Nephron (organoid): ENCODE measurements at regions not wholly inside any gene's neighbourhood (a gene's known extent, or its start where the extent isn't known, plus 50 kb on each side); places are given as distances from the start of the nearest gene placed in this dataset.

Experiments
- H3K27ac Mint-ChIP-seq, 3 experiments: 2 replicates each; pipeline ENCODE4 v1.8.0; 2020; ENCODE audit warnings: mixed read lengths in 3 of 3, mild to moderate bottlenecking in 2 of 3, moderate library complexity in 1 of 3
- H3K27me3 Mint-ChIP-seq: 2 replicates; pipeline ENCODE4 v1.8.0; 2021; ENCODE audit warnings: low read depth, mild to moderate bottlenecking, moderate library complexity, mixed read lengths
- H3K36me3 Mint-ChIP-seq: 2 replicates; pipeline ENCODE4 v1.8.0; 2020; ENCODE audit warnings: low read depth, mixed read lengths
- H3K4me1 Mint-ChIP-seq: 2 replicates; pipeline ENCODE4 v1.8.0; 2020; ENCODE audit warnings: mixed read lengths
- H3K4me3 Mint-ChIP-seq, 3 experiments: 2 replicates each; pipeline ENCODE4 v1.8.0; 2020; ENCODE audit warnings: mild to moderate bottlenecking in 3 of 3, mixed read lengths in 3 of 3, moderate library complexity in 2 of 3
- H3K9me3 Mint-ChIP-seq: 2 replicates; pipeline ENCODE4 v1.8.0; 2020; ENCODE audit warnings: mixed read lengths
- TF ChIP-seq, protein P1 (sequence below), 3 experiments: fragments of 200-600 bp; sonication (generic); IDR thresholded peaks; one replicate each; pipeline ENCODE4 v1.5.0; 2021; ENCODE audit warnings: antibody characterized with exemption in 3 of 3; ENCODE audit not compliant: unreplicated experiment in 3 of 3

DNA sequence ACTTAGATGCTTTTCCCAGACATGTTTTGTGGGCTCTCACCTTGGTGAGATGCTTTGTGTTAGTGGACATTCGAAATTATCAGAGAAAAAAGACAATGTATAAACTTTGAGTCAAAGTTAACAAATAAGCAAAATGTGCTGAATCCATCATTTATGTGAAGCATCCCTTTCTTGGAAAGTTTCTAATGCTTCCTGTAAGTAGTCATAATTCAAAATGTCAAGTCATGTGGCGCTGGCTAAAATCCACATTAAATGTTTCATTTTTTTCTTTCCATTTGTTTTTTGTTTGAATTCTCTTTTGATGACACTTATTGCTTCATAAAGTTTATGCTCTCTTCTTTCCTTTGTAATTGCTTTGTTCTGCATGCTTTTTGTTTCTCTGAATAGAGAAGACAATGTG, 107.2 kb upstream of the CENPW start:
- Mint-ChIP-seq H3K4me1 (peaks cover 36% of the 10 kb centered on the region), H3K27me3 (no peaks in the 10 kb centered on the region), H3K9me3 (peaks cover 4% of the 10 kb centered on the region), H3K27ac (peak overlapping the region; percentile 69 to 94 (median 92)), H3K4me3 (no peak overlapping the region), H3K36me3 (peaks cover 7% of the 10 kb centered on the region)
- TF ChIP-seq, protein P1, sequence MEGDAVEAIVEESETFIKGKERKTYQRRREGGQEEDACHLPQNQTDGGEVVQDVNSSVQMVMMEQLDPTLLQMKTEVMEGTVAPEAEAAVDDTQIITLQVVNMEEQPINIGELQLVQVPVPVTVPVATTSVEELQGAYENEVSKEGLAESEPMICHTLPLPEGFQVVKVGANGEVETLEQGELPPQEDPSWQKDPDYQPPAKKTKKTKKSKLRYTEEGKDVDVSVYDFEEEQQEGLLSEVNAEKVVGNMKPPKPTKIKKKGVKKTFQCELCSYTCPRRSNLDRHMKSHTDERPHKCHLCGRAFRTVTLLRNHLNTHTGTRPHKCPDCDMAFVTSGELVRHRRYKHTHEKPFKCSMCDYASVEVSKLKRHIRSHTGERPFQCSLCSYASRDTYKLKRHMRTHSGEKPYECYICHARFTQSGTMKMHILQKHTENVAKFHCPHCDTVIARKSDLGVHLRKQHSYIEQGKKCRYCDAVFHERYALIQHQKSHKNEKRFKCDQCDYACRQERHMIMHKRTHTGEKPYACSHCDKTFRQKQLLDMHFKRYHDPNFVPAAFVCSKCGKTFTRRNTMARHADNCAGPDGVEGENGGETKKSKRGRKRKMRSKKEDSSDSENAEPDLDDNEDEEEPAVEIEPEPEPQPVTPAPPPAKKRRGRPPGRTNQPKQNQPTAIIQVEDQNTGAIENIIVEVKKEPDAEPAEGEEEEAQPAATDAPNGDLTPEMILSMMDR (IDR thresholded peaks at IDR 0.05; ENCODE audit: unreplicated experiment in 3 of 3) = no peak

GRCh38 chr6:126233192-126233591, 106.7 kb upstream of the CENPW start:
- TF ChIP-seq, protein P1 (IDR thresholded peaks at IDR 0.05; ENCODE audit: unreplicated experiment in 3 of 3) = no peak
- Mint-ChIP-seq H3K4me3 (no peak overlapping the region), H3K4me1 (peaks cover 31% of the 10 kb centered on the region), H3K9me3 (peaks cover 3% of the 10 kb centered on the region), H3K27me3 (no peaks in the 10 kb centered on the region), H3K36me3 (peaks cover 7% of the 10 kb centered on the region), H3K27ac (peak overlapping the region; percentile 69 to 94 (median 92))

DNA sequence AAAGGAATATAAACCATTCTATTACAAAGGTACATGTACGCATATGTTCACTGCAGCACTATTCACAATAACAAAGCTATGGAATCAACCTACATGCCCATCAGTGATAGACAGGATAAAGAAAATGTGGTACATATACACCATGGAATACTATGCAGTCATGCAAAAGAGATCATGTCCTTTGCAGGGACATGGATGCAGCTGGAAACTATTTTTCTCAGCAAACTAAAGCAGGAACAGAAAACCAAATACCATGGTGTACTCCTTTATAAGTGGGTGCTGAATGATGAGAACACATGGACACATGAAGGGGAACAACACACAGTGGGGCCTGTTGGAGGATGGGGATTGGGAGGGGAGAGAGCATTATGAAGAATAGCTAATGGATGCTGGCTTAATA, 104.6 kb upstream of the CENPW start:
- peaks cover 13% of the 10 kb centered on the region for H3K36me3 Mint-ChIP-seq
- H3K27me3 Mint-ChIP-seq = no peaks in the 10 kb centered on the region
- peaks cover 18% of the 10 kb centered on the region for H3K4me1 Mint-ChIP-seq
- TF ChIP-seq, protein P1 (IDR thresholded peaks at IDR 0.05; ENCODE audit: unreplicated experiment in 3 of 3) = no peak
- H3K4me3 Mint-ChIP-seq = no peak overlapping the region
- no peak overlapping the region for H3K27ac Mint-ChIP-seq
- peaks cover 16% of the 10 kb centered on the region for H3K9me3 Mint-ChIP-seq

DNA sequence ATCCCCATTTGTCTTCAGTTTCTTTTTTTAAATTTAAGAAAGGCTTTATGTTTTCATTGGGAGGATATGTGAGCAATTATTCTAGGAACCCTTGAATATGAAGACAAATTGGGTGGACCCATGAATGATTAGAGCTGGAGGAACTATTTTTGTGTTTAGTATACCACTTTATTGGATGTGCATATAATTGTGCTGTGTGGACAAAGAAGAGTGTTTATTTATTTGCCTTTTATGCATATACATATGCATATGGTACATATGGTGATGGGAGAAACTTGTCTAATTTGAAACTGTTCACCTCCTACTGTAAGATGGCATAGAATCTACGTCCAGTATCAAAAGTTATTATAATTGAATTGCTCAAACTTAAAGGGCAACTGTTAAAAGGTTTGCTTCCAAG, 94.8 kb upstream of the CENPW start:
- TF ChIP-seq, protein P1 (IDR thresholded peaks at IDR 0.05; ENCODE audit: unreplicated experiment in 3 of 3) = no peak
- Mint-ChIP-seq H3K4me1 (peaks cover 6% of the 10 kb centered on the region), H3K36me3 (peaks cover 20% of the 10 kb centered on the region), H3K9me3 (peaks cover 23% of the 10 kb centered on the region), H3K4me3 (no peak overlapping the region), H3K27ac (no peak overlapping the region), H3K27me3 (no peaks in the 10 kb centered on the region)

DNA sequence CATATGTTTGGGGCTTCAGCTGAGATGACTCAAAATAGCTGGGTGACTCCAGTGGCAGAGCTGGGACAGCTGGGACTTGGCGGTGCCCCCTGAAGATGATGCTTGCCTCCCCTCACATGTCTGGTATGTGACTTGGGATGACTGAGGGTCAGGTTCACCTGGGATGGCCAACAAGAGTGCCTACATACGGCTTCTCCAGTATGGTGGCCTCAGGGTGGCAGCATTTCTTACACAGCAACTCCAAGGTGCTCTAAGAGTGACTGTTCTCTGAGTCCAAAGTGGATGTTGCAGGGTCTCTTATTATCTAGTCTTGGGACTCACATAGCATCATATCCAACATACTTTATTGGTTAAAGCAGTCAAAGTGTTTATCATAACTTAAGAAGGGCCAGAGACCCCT, 87.8 kb upstream of the CENPW start:
- Mint-ChIP-seq H3K27me3 (no peaks in the 10 kb centered on the region), H3K27ac (peak overlapping the region; percentile 30 to 52 (median 42)), H3K4me1 (peaks cover 12% of the 10 kb centered on the region), H3K9me3 (peaks cover 9% of the 10 kb centered on the region), H3K4me3 (no peak overlapping the region), H3K36me3 (peaks cover 13% of the 10 kb centered on the region)
- TF ChIP-seq, protein P1 (IDR thresholded peaks at IDR 0.05; ENCODE audit: unreplicated experiment in 3 of 3) = no peak

GRCh38 chr6:126253431-126253830, 86.5 kb upstream of the CENPW start:
- H3K4me1 Mint-ChIP-seq = peaks cover 10% of the 10 kb centered on the region
- H3K27ac Mint-ChIP-seq = peak overlapping the region in 2 of 3 experiments; percentile 42 to 57
- H3K36me3 Mint-ChIP-seq = peaks cover 21% of the 10 kb centered on the region
- peaks cover 14% of the 10 kb centered on the region for H3K9me3 Mint-ChIP-seq
- H3K4me3 Mint-ChIP-seq = no peak overlapping the region
- no peaks in the 10 kb centered on the region for H3K27me3 Mint-ChIP-seq
- TF ChIP-seq, protein P1 (IDR thresholded peaks at IDR 0.05; ENCODE audit: unreplicated experiment in 3 of 3) = no peak
